Neuronal stem cell (in vitro differentiated cells): ENCODE measurements at regions not wholly inside any gene's neighbourhood (a gene's known extent, or its start where the extent isn't known, plus 50 kb on each side); places are given as distances from the start of the nearest gene placed in this dataset.

ENCODE experiments used
- DNase-seq: peaks from one replicate; pipeline ENCODE4 v3.0.0-alpha.2; 2013; ENCODE audit warnings: low spot score
- H2AFZ ChIP-seq: one replicate; pipeline ENCODE4 v1.6.1; 2013; ENCODE audit warnings: mild to moderate bottlenecking, low read length, inconsistent platforms
- H2AK5ac ChIP-seq: 2 replicates; pipeline ENCODE4 v1.6.1; 2013; ENCODE audit warnings: low read depth, mild to moderate bottlenecking, inconsistent platforms, low read length, moderate library complexity, mixed read lengths
- H2BK120ac ChIP-seq: 2 replicates; pipeline ENCODE4 v1.6.1; 2013; ENCODE audit warnings: low read depth, mild to moderate bottlenecking, inconsistent platforms, low read length, moderate library complexity, mixed read lengths
- H2BK12ac ChIP-seq: one replicate; pipeline ENCODE4 v1.6.1; 2013; ENCODE audit warnings: low read length, inconsistent platforms
- H2BK15ac ChIP-seq: 2 replicates; pipeline ENCODE4 v1.6.1; 2013; ENCODE audit warnings: mild to moderate bottlenecking, low read length, inconsistent platforms, mixed read lengths
- H2BK5ac ChIP-seq: one replicate; pipeline ENCODE4 v1.6.1; 2013; ENCODE audit warnings: inconsistent platforms, mild to moderate bottlenecking, low read length, moderate library complexity
- H3K14ac ChIP-seq: one replicate; pipeline ENCODE4 v1.6.1; 2013; ENCODE audit warnings: low read length, inconsistent platforms
- H3K18ac ChIP-seq: 2 replicates; pipeline ENCODE4 v1.6.1; 2013; ENCODE audit warnings: low read length, inconsistent platforms
- H3K23ac ChIP-seq: 2 replicates; pipeline ENCODE4 v1.6.1; 2013; ENCODE audit warnings: low read depth, mild to moderate bottlenecking, mixed read lengths, low read length, inconsistent platforms; ENCODE audit not compliant: poor library complexity
- H3K27ac ChIP-seq: replicated peaks from 3 replicates; pipeline ENCODE4 v1.5.1; 2013; ENCODE audit warnings: low read length, inconsistent platforms
- H3K27me3 ChIP-seq, 3 experiments: 2 replicates each; pipeline ENCODE4 v1.6.1; 2013; ENCODE audit warnings: low read length in 3 of 3, mild to moderate bottlenecking in 2 of 3, inconsistent platforms in 1 of 3, low read depth in 1 of 3, mixed read lengths in 1 of 3, moderate library complexity in 1 of 3; ENCODE audit not compliant: control insufficient read depth in 3 of 3, insufficient read depth in 3 of 3
- H3K36me3 ChIP-seq, 2 donors: replicated peaks in 1 of 2; 2 replicates each; pipeline ENCODE4 v1.6.1; 2013; ENCODE audit warnings: low read length in 2 of 2; ENCODE audit not compliant: control insufficient read depth in 2 of 2, insufficient read depth in 2 of 2
- H3K4ac ChIP-seq: 2 replicates; pipeline ENCODE4 v1.6.1; 2013; ENCODE audit warnings: inconsistent platforms, mild to moderate bottlenecking, low read length, moderate library complexity
- H3K4me1 ChIP-seq, 2 donors: 1 replicate in 1 of 2; 2 replicates in 1 of 2; pipeline ENCODE4 v1.6.1; 2013; ENCODE audit warnings: low read length in 2 of 2, low read depth in 1 of 2; ENCODE audit not compliant: control insufficient read depth in 2 of 2, insufficient read depth in 1 of 2
- H3K4me2 ChIP-seq: one replicate; pipeline ENCODE4 v1.6.1; 2013; ENCODE audit warnings: mild to moderate bottlenecking, low read length, inconsistent platforms; ENCODE audit not compliant: insufficient read depth, poor library complexity, severe bottlenecking
- H3K4me3 ChIP-seq, 2 donors: 2 replicates each; pipeline ENCODE4 v1.5.1; 2013; ENCODE audit warnings: low read length in 2 of 2, mild to moderate bottlenecking in 2 of 2, inconsistent platforms in 1 of 2, moderate library complexity in 1 of 2
- H3K79me1 ChIP-seq: one replicate; pipeline ENCODE4 v1.6.1; 2013; ENCODE audit warnings: low read depth, mild to moderate bottlenecking, inconsistent platforms, low read length, moderate library complexity
- H3K9ac ChIP-seq: one replicate; pipeline ENCODE4 v1.6.1; 2013; ENCODE audit warnings: mild to moderate bottlenecking, low read depth, low read length, inconsistent platforms; ENCODE audit not compliant: poor library complexity
- H3K9me3 ChIP-seq, 2 donors: replicated peaks in 1 of 2; 2 replicates each; pipeline versions ENCODE3 to v1.6.1; 2013; ENCODE audit warnings: low read length in 2 of 2, mild to moderate bottlenecking in 2 of 2, inconsistent platforms in 1 of 2, low read depth in 1 of 2, mixed read lengths in 1 of 2, moderate library complexity in 1 of 2; ENCODE audit not compliant: control insufficient read depth in 2 of 2, insufficient read depth in 1 of 2
- H4K8ac ChIP-seq: one replicate; pipeline ENCODE4 v1.6.1; 2013; ENCODE audit warnings: low read depth, mild to moderate bottlenecking, inconsistent platforms, low read length, moderate library complexity
- H4K91ac ChIP-seq: one replicate; pipeline ENCODE4 v1.6.1; 2013; ENCODE audit warnings: low read length, low read depth, mild to moderate bottlenecking, inconsistent platforms; ENCODE audit not compliant: poor library complexity
- WGBS, 2 donors: extraction: QIAGEN DNeasy Blood & Tissue Kit; methylation state at CpG; one replicate each; pipeline ENCODE4 v1.1.7; 2013; ENCODE audit warnings: missing lambda C conversion rate in 2 of 2, mixed read lengths in 1 of 2; ENCODE audit not compliant: insufficient read length in 2 of 2, insufficient replicate concordance in 1 of 2; ENCODE audit errors: extremely low coverage in 2 of 2; 5-methylcytosine and 5-hydroxymethylcytosine counted together

- Histone ChIP-seq H3K27me3 (peaks cover 0 to 55% (median 0%) of the 10 kb centered on the region in 3 experiments), H2BK12ac (no peak overlapping the region), H2BK120ac (no peak overlapping the region), H3K9ac (no peak overlapping the region), H3K9me3 (no peaks in the 10 kb centered on the region), H3K27ac (no peak overlapping the region), H2AK5ac (no peak overlapping the region), H2BK15ac (no peak overlapping the region), H3K14ac (no peak overlapping the region), H4K91ac (no peak overlapping the region), H3K79me1 (no peaks in the 10 kb centered on the region), H3K36me3 (no peaks in the 10 kb centered on the region), H2BK5ac (no peak overlapping the region), H2AFZ (no peak overlapping the region), H4K8ac (no peak overlapping the region), H3K4ac (no peak overlapping the region), H3K4me1 (peaks cover 0 to 6% of the 10 kb centered on the region in 2 donors), H3K18ac (no peak overlapping the region), H3K4me2 (no peak overlapping the region), H3K23ac (no peak overlapping the region), H3K4me3 (no peak overlapping the region)
- DNase-seq = no peak
- no CpG with 5 or more reads among the region's 6 CpGs for WGBS, 2 donors
These were observed 93.4 kb upstream of the CDH6 start for GRCh38 chr5:31100047-31100575.

DNA sequence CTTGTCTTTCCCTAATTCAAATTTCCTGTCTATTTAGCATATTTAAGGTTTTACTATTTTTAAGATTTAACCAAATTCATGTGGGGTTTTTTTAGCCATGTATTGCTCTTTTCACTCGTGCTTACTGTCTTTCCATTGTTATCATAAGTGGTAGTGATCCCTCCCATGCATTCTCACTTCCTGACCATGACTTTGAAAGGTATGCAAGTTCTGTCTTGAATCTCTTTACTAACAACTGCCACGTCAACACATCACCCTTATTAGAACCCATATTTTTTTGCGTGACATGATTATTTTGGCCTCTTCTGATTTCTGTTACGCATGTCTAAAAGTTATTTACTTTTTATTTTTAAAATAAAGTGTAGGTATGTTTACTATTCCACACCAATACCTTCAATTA is 94.7 kb upstream of the CDH6 start:
- Histone ChIP-seq H3K27me3 (peaks cover 0 to 42% (median 0%) of the 10 kb centered on the region in 3 experiments), H2BK5ac (no peak overlapping the region), H3K4ac (no peak overlapping the region), H2BK12ac (no peak overlapping the region), H3K4me2 (no peak overlapping the region), H3K14ac (no peak overlapping the region), H2AK5ac (no peak overlapping the region), H4K91ac (no peak overlapping the region), H3K23ac (no peak overlapping the region), H2BK15ac (no peak overlapping the region), H3K27ac (no peak overlapping the region), H4K8ac (no peak overlapping the region), H3K79me1 (no peaks in the 10 kb centered on the region), H3K18ac (no peak overlapping the region), H3K4me1 (no peaks in the 10 kb centered on the region), H2BK120ac (no peak overlapping the region), H2AFZ (no peak overlapping the region), H3K9ac (no peak overlapping the region), H3K9me3 (peaks cover 0 to under 1% of the 10 kb centered on the region in 2 donors), H3K36me3 (no peaks in the 10 kb centered on the region), H3K4me3 (no peak overlapping the region)
- WGBS, 2 donors = no CpG with 5 or more reads among the region's 4 CpGs
- no peak for DNase-seq

- H2AK5ac ChIP-seq = no peak overlapping the region
- no peak overlapping the region for H3K4ac ChIP-seq
These were observed 95.6 kb upstream of the CDH6 start for GRCh38 chr5:31097851-31098250.

GRCh38 chr5:31096238-31096865 is 97.1 kb upstream of the CDH6 start:
- Histone ChIP-seq H3K14ac (no peak overlapping the region), H3K9ac (no peak overlapping the region), H4K91ac (no peak overlapping the region), H2AFZ (no peak overlapping the region), H3K4me3 (no peak overlapping the region), H2BK12ac (no peak overlapping the region), H3K23ac (no peak overlapping the region), H3K9me3 (peaks cover 0 to 8% of the 10 kb centered on the region in 2 donors), H3K18ac (no peak overlapping the region), H2BK15ac (no peak overlapping the region), H3K4me1 (no peaks in the 10 kb centered on the region), H3K4ac (no peak overlapping the region), H3K4me2 (no peak overlapping the region), H3K79me1 (no peaks in the 10 kb centered on the region), H4K8ac (no peak overlapping the region), H2BK120ac (no peak overlapping the region), H2BK5ac (no peak overlapping the region), H2AK5ac (no peak overlapping the region), H3K27ac (no peak overlapping the region), H3K27me3 (peaks cover 0 to 35% (median 0%) of the 10 kb centered on the region in 3 experiments), H3K36me3 (no peaks in the 10 kb centered on the region)
- WGBS, 2 donors = no CpG with 5 or more reads among the region's 5 CpGs
- DNase-seq = no peak

More at GRCh38 chr5:31097851-31098250, 95.6 kb upstream of the CDH6 start:
- no peak overlapping the region for H3K14ac ChIP-seq
- H3K36me3 ChIP-seq = no peaks in the 10 kb centered on the region
- H3K4me3 ChIP-seq = no peak overlapping the region
- no peak overlapping the region for H2BK15ac ChIP-seq
- H3K9me3 ChIP-seq = peaks cover 0 to 8% of the 10 kb centered on the region in 2 donors
- no peak overlapping the region for H4K91ac ChIP-seq
- no peak overlapping the region for H3K27ac ChIP-seq
- H2BK120ac ChIP-seq = no peak overlapping the region
- H3K23ac ChIP-seq = no peak overlapping the region
- H3K79me1 ChIP-seq = no peaks in the 10 kb centered on the region
- H2AFZ ChIP-seq = no peak overlapping the region
- peaks cover 0 to 38% (median 0%) of the 10 kb centered on the region in 3 experiments for H3K27me3 ChIP-seq
- no peak overlapping the region for H4K8ac ChIP-seq
- no peak overlapping the region for H3K18ac ChIP-seq
- DNase-seq = no peak
- H3K4me2 ChIP-seq = no peak overlapping the region
- H2BK5ac ChIP-seq = no peak overlapping the region
- no peak overlapping the region for H3K9ac ChIP-seq
- no peaks in the 10 kb centered on the region for H3K4me1 ChIP-seq
- no peak overlapping the region for H2BK12ac ChIP-seq
